ENCODE measurements at regions not wholly inside any gene's neighbourhood (a gene's known extent, or its start where the extent isn't known, plus 50 kb on each side); places are given as distances from the start of the nearest gene placed in this dataset.
"Not testable (repeated sequence)": the region's sequence is repeated elsewhere in the genome, so short reads cannot be mapped to it uniquely, and the experiment has no call there.

DNA sequence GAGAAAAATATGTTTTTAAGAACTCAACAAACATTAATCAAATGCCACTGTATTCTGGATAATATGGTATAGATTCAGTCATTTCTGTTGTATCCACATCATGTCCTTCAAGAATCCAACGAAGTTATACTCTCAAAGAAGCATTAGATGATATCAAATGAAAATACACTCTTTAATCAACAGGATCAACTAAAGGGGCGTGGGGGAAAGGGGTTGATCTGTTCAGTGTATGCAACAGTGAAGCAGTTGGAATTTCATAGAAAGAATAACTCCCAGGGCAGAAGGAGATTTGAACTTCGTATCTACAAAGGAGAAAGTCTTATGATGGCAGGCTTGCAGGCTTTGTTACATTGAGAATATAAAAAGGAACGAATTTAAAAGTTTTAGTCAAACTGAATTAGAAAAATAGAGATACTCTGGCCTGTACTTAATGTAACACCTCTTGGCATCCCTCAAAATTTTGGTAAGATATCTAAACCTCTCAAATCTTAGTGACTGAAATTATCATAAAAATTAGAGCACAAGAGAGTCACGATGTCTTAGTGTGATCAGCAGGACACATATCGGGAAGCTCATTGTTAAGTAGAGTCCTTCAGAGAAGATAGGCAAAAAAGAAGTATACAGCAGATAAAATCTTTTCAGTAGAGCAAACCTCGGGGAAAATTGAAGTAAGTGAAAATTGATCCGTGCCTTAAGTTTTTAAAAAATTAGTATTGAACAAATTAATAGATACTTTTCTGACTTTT lies 431.4 kb downstream of the KCNJ18 start:
- no peak overlapping the region for H3K27ac ChIP-seq

DNA sequence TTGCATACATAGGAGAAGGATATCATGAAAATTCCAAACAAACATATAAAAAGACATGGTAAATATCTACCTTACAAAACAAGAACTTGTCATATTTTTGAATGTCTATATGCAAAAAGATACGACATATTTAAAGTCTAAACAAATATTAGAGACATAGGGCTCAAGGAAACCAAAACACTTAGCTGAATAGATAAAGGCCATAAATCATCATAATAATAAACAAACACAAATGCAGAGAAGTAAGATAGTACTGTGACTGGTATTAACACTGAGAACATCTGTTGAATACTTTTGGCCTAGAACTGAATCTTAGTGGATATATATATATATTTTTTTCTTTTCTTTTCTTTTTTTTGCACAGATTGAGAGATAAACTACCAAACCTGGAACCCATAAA lies 435.8 kb downstream of the KCNJ18 start:
- TF ChIP-seq CTCF (conservative IDR thresholded peaks at IDR 0.05) = no peak
- no peak overlapping the region for H3K27ac ChIP-seq

More for the DNA sequence above, 431.4 kb downstream of the KCNJ18 start:
- TF ChIP-seq CTCF (conservative IDR thresholded peaks at IDR 0.05) = no peak

- TF ChIP-seq CTCF (conservative IDR thresholded peaks at IDR 0.05) = no peak
- H3K27ac ChIP-seq = no peak overlapping the region
Measured at GRCh38 chr17:22128723-22129122, 436.4 kb downstream of the KCNJ18 start.

DNA sequence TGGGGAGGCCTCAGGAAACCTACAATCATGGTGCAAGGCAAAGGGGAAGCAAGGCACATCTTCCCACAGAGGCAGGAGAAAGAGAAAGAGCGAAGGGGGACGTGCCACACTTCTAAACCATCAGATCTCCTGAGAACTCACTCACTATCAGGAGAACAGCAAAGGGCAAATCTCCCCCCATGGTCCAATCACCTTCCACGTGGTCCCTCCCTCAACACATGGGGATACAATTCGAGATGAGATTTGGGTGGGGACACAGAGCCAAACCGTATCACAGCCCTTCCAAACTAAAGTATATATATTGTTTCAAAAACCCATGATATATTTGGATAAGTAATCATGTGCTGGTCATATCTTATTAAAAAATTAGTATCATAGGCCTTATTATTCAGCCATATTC lies 437.6 kb downstream of the KCNJ18 start:
- H3K27ac ChIP-seq = not testable (repeated sequence)

- TF ChIP-seq CTCF (conservative IDR thresholded peaks at IDR 0.05) = no peak
- no peak overlapping the region for H3K27ac ChIP-seq
Measured at GRCh38 chr17:22131740-22132139, 439.4 kb downstream of the KCNJ18 start.

DNA sequence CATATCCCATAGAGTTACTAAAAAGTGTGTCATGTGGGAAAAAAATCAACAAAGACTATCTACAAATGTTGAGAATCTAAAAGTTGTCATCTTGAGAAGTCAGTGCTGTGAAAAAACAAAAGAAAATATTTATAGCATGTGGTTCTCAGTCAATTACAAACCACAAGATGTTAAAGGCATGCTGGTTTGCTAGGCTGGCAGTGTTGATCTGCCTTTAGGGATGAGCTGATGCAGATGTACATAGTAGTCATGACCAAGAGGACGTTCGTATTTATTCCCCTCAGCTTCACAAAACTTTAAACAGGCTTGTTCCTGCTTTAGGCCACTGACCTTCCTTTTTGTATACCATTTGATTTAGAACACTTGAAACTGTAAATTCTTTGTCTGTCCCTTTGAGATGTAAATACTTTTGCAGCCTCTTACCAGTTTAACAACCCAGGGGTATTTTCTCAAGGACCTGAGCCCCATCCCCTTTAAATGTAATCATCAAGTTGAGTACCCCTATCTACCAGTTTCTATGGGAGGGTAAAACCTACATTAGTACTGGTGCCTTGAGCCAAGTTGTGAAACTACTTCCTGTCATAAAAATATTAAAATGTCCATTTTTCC lies 446.6 kb downstream of the KCNJ18 start:
- no peak overlapping the region for H3K27ac ChIP-seq
- no peak for TF ChIP-seq CTCF (conservative IDR thresholded peaks at IDR 0.05)

DNA sequence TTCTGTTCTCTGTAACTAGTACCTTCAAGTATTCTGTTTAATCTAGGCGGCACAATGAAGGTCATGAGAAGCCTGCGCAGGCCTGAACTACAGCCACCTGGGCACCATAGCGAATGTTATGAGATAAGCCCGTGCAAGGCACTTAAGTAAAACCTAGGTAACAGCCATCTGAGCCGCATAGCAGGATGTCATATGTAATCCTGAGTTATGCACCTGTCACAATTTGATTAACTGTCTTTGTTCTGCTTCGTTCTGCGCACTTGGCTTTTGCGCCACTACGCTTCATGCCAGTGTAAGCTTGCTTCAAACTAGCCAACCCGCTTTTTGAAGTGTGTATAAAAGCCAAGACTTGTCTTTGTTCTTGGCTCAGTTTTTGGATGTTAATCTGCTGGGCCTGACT lies 449.8 kb downstream of the KCNJ18 start:
- H3K27ac ChIP-seq = no peak overlapping the region
- no peak for TF ChIP-seq CTCF (conservative IDR thresholded peaks at IDR 0.05)

DNA sequence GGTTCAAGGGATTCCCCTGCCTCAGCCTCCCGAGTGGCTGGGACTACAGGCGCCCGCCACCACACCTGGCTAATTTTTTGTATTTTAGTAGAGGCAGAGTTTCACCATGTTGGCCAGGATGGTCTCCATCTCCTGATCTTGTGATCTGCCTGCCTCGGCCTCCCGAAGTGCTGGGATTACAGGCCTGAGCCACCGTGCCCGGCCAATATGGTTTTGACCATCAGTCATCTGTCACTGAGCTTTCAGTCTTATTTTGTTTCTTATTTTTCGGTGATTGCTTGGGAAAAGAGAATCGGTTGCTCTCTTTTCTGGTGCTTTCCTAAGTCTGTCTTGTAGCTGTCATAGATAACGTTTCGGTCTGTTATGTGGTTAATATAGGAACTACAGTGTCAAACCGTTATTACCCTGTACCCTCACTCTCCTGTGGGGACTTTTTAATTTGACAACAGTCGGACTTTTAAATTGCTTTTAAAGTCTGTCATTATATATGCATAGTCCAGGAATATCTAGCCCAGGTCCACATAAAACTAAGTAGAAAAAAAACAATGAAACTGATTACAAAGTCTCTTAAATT lies 453.4 kb downstream of the KCNJ18 start:
- no peak for TF ChIP-seq CTCF (conservative IDR thresholded peaks at IDR 0.05)
- H3K27ac ChIP-seq = no peak overlapping the region
